Right atrium auricular region (tissue), 2 donors: ENCODE measurements at regions not wholly inside any gene's neighbourhood (a gene's known extent, or its start where the extent isn't known, plus 50 kb on each side); places are given as distances from the start of the nearest gene placed in this dataset.

Experiments used
- DNase-seq: peaks from one replicate; pipeline ENCODE4 v3.0.0-alpha.2; 2019; ENCODE audit warnings: low spot score
- H3K27ac ChIP-seq, 2 donors: fragments of 200-600 bp; sonication (generic); 1 replicate in 1 of 2; 2 replicates in 1 of 2; pipeline ENCODE4 v1.5.1; 2016 to 2019
- H3K27me3 ChIP-seq, 2 donors: fragments of 200-600 bp; sonication (generic); one replicate each; pipeline versions ENCODE4 v1.5.1 to v1.6.0; 2017 to 2019
- H3K36me3 ChIP-seq: fragments of 200-600 bp; sonication (generic); one replicate; pipeline ENCODE4 v1.5.1; 2016
- H3K4me1 ChIP-seq, 2 donors: fragments of 200-600 bp; sonication (generic); one replicate each; pipeline versions ENCODE4 v1.5.1 to v1.6.0; 2017 to 2019
- H3K4me3 ChIP-seq, 2 donors: fragments of 200-600 bp; sonication (generic); 1 replicate in 1 of 2; 2 replicates in 1 of 2; pipeline ENCODE4 v1.5.1; 2017 to 2019; ENCODE audit warnings: mild to moderate bottlenecking in 1 of 2, moderate library complexity in 1 of 2
- H3K9me3 ChIP-seq, 2 donors: fragments of 200-600 bp; sonication (generic); one replicate each; pipeline ENCODE4 v1.5.1; 2019
- TF ChIP-seq, protein P1 (sequence below), 2 donors: fragments of 200-600 bp; sonication (generic); IDR thresholded peaks; one replicate each; pipeline ENCODE4 v1.5.1; 2019; ENCODE audit warnings: antibody characterized with exemption in 2 of 2

- DNase-seq = no peak
- Histone ChIP-seq H3K4me1 (peaks cover 0 to 3% of the 10 kb centered on the region in 2 donors), H3K36me3 (no peaks in the 10 kb centered on the region), H3K27me3 (no peaks in the 10 kb centered on the region), H3K4me3 (no peak overlapping the region), H3K27ac (no peak overlapping the region), H3K9me3 (no peaks in the 10 kb centered on the region)
- TF ChIP-seq, protein P1, sequence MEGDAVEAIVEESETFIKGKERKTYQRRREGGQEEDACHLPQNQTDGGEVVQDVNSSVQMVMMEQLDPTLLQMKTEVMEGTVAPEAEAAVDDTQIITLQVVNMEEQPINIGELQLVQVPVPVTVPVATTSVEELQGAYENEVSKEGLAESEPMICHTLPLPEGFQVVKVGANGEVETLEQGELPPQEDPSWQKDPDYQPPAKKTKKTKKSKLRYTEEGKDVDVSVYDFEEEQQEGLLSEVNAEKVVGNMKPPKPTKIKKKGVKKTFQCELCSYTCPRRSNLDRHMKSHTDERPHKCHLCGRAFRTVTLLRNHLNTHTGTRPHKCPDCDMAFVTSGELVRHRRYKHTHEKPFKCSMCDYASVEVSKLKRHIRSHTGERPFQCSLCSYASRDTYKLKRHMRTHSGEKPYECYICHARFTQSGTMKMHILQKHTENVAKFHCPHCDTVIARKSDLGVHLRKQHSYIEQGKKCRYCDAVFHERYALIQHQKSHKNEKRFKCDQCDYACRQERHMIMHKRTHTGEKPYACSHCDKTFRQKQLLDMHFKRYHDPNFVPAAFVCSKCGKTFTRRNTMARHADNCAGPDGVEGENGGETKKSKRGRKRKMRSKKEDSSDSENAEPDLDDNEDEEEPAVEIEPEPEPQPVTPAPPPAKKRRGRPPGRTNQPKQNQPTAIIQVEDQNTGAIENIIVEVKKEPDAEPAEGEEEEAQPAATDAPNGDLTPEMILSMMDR (IDR thresholded peaks at IDR 0.05) = no peak
These were observed 360.5 kb upstream of the RGPD4 start for GRCh38 chr2:107466241-107466640.

DNA sequence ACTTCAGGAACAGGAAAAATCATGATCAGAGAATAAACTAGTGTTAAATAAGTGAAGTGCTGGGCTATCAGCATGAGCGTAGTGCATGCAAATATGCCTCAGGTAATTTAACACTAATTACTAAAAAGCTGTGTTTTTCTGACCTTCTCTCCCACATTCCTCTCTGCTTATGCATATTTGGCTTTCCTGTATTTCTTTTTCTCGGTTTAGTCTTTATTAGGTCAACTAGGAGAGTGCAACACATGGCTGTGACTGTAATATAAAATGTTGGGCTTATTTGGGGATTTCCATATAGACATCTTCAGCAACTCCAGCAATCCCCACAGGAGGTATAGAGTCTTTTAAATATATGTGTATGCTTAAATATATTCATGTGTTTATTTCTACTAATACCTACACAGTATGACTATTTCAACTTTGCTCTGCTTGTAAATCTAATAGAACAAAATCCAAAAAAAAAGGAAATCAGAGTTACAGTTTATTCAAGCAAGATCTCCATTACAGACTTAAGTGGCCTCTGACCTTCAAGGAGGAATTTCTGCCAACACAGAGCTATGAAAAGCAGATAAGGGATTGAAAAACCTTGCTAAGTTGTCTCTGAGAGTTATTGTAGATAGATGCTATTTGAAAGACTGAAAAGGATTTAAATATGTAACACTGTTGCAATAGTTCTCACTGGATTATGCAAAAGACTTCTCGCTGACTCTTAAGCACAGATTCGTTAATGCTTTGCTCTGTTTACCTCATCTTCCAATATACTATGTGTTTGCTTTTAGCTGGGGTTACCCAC, 359.5 kb upstream of the RGPD4 start:
- DNase-seq = no peak
- peaks cover 0 to 3% of the 10 kb centered on the region in 2 donors for H3K4me1 ChIP-seq
- no peak overlapping the region for H3K4me3 ChIP-seq
- no peaks in the 10 kb centered on the region for H3K27me3 ChIP-seq
- H3K9me3 ChIP-seq = no peaks in the 10 kb centered on the region
- TF ChIP-seq, protein P1 (IDR thresholded peaks at IDR 0.05) = no peak
- no peak overlapping the region for H3K27ac ChIP-seq
- H3K36me3 ChIP-seq = no peaks in the 10 kb centered on the region

GRCh38 chr2:107469437-107469995, 357.2 kb upstream of the RGPD4 start:
- H3K9me3 ChIP-seq = no peaks in the 10 kb centered on the region
- no peak for DNase-seq
- H3K4me1 ChIP-seq = peaks cover 0 to 3% of the 10 kb centered on the region in 2 donors
- H3K36me3 ChIP-seq = no peaks in the 10 kb centered on the region
- H3K4me3 ChIP-seq = no peak overlapping the region
- H3K27ac ChIP-seq = no peak overlapping the region
- TF ChIP-seq, protein P1 (IDR thresholded peaks at IDR 0.05) = no peak
- H3K27me3 ChIP-seq = no peaks in the 10 kb centered on the region

GRCh38 chr2:107473150-107473549, 353.5 kb upstream of the RGPD4 start:
- H3K4me1 ChIP-seq = no peaks in the 10 kb centered on the region
- H3K36me3 ChIP-seq = no peaks in the 10 kb centered on the region
- TF ChIP-seq, protein P1 (IDR thresholded peaks at IDR 0.05) = no peak
- DNase-seq = no peak
- H3K9me3 ChIP-seq = peaks cover 4 to 16% of the 10 kb centered on the region in 2 donors
- no peak overlapping the region for H3K4me3 ChIP-seq
- H3K27ac ChIP-seq = no peak overlapping the region
- H3K27me3 ChIP-seq = no peaks in the 10 kb centered on the region

DNA sequence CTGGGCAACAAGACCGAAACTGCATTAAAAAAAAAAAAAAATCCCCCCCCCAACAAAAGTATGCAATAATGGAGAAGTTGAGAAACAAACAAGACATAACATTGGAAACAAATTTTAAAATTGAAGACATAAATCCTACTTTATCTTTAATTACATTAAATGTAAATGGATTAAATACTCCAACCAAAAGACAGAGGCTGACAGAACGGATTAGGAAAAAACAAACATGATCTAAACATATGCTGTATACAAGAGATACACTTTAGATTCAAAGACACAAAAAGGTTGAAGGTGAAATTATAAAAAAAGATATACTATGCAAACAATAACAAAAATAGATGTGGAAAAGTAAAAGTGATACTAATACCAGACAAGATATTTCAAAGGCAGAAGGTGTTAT, 350.8 kb upstream of the RGPD4 start:
- TF ChIP-seq, protein P1 (IDR thresholded peaks at IDR 0.05) = no peak
- peaks cover 4 to 16% of the 10 kb centered on the region in 2 donors for H3K9me3 ChIP-seq
- H3K4me3 ChIP-seq = no peak overlapping the region
- no peaks in the 10 kb centered on the region for H3K36me3 ChIP-seq
- H3K27me3 ChIP-seq = no peaks in the 10 kb centered on the region
- no peak overlapping the region for H3K27ac ChIP-seq
- no peaks in the 10 kb centered on the region for H3K4me1 ChIP-seq
- no peak for DNase-seq
